GM21526 (cell line): ENCODE measurements at regions not wholly inside any gene's neighbourhood (a gene's known extent, or its start where the extent isn't known, plus 50 kb on each side); places are given as distances from the start of the nearest gene placed in this dataset.
"Not testable (repeated sequence)": the region's sequence is repeated elsewhere in the genome, so short reads cannot be mapped to it uniquely, and the experiment has no call there.

ENCODE experiments used
- ATAC-seq: cut with Tn5 transposase; IDR thresholded peaks from one replicate; pipeline ENCODE4 v1.9.1; 2021; ENCODE audit warnings: moderate library complexity; ENCODE audit not compliant: unreplicated experiment, low FRiP score

- no peak for ATAC-seq
These were observed 614.6 kb upstream of the CPEB2 start for GRCh38 chr4:14387647-14388046.

- no peak for ATAC-seq
These were observed 609.9 kb upstream of the CPEB2 start for GRCh38 chr4:14392378-14392777.

GRCh38 chr4:14396183-14396582 lies 606.1 kb upstream of the CPEB2 start:
- no peak for ATAC-seq

DNA sequence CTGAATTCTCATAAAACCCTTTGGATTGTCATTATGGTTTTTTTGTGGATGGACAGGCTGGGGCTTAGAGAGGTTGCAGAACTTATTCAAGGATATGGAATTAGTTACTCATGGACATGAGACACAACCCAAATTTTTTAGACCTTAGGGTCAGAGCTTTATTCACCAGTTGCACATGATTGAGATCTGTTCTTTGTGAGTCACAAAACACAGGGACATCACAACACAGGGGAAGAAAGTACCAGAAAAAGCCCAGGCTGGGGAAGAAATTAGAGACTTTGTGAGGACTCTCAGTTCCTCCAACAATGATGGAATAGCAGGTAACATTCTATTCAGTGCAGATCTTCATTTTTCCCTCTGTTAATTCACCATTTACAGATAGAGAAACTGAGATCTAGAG lies 602.4 kb upstream of the CPEB2 start:
- ATAC-seq, result no peak

DNA sequence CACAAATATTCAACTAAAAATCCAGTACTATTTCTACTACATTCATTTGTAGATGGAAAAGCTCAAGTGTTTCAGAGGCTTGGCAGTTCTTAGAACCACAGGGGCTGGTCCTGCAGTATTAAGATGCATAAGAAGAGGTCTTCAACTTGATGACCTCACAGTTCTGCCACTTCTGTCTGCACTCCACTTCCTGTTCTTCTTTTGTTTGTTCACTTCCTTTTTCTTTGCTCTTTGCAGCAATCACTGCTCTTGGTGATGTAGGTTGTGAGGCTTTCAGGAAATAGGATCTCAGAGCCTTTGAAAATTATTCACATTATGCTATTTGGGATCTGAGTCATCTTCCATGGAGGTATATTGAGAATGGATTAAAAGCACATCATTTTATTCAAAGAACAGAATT lies 602.0 kb upstream of the CPEB2 start:
- no peak for ATAC-seq

DNA sequence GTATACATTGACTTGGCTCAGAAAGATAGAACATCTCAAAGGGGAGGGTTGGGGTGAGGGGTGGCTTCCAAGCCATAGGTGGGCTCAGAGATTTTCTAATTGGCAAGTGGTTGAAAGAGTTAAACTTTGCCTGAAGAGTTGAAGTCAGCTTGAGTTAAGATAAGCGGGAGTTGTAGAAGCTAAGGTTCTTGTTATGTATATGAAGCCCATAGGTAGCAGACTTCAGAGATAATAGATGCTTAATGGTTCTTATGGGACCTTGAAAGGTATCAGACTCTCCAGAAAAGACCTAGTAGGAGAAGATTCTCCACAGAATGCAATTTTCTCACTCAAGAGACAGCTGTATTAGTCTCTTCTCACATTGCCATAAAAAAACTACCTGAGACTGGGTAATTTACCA lies 599.1 kb upstream of the CPEB2 start:
- no peak for ATAC-seq

GRCh38 chr4:14404730-14405129 lies 597.6 kb upstream of the CPEB2 start:
- no peak for ATAC-seq

DNA sequence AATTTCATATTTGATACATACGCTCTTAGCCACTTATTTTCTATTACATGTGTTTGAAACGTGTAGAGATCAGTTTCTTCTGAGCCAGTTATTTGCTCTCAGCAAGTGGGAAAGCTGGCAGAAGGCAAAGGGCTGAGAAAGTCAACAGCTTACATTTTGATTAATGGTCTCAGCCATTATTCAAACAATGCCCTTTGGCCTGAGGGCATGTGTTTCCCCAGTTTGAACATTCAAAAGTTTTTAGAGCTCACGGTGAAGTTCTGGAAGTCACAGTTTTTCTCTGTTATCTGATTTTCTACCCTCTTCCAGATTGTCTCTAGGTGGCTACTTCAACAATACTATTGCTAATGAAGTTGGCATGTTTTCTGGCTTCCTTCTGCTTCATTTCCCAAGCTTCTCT lies 591.8 kb upstream of the CPEB2 start:
- no peak for ATAC-seq

DNA sequence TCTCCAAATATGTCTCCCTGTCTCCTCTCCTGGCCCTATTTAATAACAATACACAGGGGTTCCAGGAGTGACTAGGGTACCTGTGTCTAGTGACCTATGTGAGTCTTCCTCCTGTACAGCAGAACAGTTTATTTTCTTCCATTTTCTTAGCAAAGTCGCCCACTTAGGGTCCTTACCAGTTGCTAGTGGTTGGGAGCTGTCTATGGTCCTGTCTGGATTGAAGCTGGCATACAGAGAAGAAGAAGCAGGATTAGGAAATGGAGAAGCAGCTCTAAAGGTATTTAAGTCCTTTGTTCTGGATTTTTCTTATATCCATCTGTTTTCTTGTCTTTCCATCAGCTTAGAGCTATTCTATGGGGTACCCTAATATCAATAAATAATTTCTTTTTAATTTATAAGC lies 587.1 kb upstream of the CPEB2 start:
- ATAC-seq, result no peak

DNA sequence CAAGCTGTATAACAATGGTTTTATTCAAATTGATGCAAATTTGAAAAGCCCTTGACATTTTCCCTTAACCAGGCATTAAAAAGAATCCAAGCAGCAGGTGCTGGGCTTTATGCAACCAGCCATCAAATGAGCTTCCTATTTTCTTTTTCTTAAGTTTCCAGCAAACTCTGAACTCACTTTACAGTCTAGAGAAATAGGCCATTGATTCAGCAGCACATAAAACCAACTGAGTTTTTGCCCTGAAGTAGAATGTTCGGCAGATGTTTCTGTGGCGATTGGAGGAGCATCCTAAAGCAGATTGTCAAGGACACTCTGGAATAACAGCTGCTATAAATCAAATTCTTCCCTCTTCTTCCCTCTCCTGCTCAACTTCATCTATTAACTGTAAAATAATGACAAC lies 582.8 kb upstream of the CPEB2 start:
- no peak for ATAC-seq

GRCh38 chr4:14426297-14426696 lies 576.0 kb upstream of the CPEB2 start:
- ATAC-seq, result not testable (repeated sequence)

GRCh38 chr4:14428125-14428524 lies 574.2 kb upstream of the CPEB2 start:
- no peak for ATAC-seq

- ATAC-seq, result no peak
These were observed 570.8 kb upstream of the CPEB2 start for GRCh38 chr4:14431155-14432134.

GRCh38 chr4:14434483-14434882 lies 567.8 kb upstream of the CPEB2 start:
- ATAC-seq, result no peak

DNA sequence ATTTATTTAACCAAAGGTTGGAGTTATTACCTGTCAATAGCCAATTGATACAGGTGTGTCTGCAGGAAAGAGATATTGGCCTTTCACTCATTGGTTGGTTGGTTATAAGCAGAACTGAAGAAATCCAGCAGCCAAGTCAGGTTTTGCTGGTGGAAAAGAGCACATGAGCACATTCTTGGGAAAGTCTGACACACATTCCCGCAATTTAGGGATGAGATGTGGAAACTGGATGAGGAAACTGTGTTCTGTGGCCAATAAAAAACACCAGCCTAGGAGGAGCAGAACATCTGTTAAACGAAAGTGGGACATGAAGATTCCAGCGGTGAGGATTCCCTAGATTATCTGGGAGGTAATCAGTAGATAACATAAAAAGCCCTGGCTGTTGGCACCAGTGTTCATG lies 567.4 kb upstream of the CPEB2 start:
- no peak for ATAC-seq

- ATAC-seq, result no peak
These were observed 560.7 kb upstream of the CPEB2 start for GRCh38 chr4:14441561-14441960.

DNA sequence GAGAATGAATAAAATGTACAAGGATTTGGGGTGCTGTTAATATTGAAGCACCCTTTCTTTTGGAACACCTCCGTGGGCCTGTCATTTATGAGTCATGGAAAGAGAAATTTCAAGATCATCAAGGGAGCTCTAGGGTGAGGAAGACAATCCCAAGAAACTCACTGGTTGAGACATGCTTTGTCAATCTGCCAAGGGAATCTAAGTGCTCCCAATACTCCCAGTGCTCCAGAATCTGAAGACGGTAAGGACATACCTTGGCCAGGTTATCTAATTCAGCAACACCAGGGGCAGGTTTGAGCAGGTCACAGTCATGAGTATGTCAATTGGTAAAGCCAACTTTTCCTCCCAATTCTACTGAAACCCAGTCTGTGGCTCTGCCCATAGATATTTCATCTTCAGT lies 556.4 kb upstream of the CPEB2 start:
- no peak for ATAC-seq

DNA sequence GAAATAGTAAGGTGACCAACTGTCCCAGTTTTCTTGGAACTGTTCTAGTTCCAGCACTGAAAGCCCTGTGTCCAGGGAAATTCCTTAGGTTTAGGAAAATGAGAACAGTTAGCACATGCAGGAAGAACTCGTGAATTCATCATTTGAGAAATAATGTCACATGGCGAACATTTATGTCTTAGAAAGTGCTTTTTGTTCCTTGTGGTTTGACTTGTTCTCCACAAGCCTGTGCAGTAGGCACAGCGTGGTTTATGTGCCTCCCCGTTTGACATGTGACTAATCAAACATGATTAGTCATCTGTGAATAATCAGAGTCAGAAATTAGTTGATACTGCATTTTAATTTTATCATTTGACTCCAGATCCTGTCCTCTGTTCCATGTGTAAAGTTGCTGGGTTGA lies 556.0 kb upstream of the CPEB2 start:
- no peak for ATAC-seq

DNA sequence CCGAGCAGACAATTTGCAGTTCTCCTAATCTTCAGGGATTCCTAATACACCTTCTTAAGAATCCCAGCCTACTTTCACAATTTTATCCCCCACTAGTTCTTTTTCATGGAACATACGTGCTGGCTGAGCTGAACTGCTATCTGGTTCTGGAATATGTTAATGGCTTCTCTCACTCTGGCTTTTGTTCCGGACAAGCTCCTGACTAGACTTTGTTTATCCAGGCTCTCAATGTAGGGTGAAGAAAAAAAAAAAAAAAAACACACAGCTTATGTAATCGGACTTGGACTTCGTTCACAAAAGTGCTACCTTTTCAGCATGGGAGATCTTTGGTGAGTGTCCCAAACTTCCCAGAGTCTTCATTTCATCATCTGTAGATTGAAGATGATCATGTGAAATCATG lies 555.4 kb upstream of the CPEB2 start:
- ATAC-seq, result no peak

GRCh38 chr4:14449308-14449707 lies 553.0 kb upstream of the CPEB2 start:
- no peak for ATAC-seq

- ATAC-seq, result no peak
These were observed 550.3 kb upstream of the CPEB2 start for GRCh38 chr4:14452001-14452400.

DNA sequence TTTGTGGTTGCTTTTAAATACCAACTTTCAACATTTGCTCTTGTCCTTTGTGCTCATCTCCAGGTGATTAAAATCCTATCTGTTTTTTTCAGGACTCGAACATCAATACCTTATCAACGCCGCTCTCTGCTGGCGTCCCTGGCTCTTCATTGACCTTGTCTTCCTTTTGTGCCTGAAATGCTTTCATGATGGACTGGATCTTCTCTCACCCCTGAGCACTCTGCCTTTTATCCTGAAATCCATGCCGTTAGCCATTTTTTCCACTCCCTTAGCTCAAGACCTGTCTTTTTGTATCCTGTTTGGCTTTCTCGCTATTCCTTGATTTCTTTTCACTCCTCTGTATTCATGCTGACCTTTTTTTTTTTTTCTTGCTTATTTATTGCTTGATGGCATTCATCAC lies 549.5 kb upstream of the CPEB2 start:
- no peak for ATAC-seq
